ENCODE measurements at regions not wholly inside any gene's neighbourhood (a gene's known extent, or its start where the extent isn't known, plus 50 kb on each side); places are given as distances from the start of the nearest gene placed in this dataset.

DNA sequence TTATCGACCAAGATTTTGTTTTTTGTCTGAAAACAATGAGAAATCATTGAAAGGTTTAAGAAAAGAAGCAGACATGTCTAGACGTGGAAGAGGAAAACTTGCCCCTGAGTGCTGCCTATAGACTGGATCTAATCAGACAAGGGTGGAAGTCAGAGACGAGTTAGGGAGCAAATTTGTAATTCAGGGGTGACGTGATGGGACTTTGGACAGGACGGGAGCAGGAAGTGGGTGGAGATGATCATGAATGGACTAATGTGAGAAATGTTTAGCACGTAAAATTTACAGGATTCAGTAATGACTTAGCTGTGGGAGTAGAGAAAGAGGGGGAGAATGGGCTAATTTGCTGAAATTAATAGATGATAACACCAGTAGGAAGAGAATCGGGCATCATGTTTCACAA lies 117.0 kb upstream of the EPHA4 start:
- H3K36me3 ChIP-seq (ENCODE audit: control insufficient read depth, insufficient read depth, low read length) = no peaks in the 10 kb centered on the region
- H3K9ac ChIP-seq (ENCODE audit: insufficient read depth in 1 of 2, low read depth in 2 of 2, low read length in 2 of 2) = no peak overlapping the region
- no peaks in the 10 kb centered on the region for H3K27me3 ChIP-seq (ENCODE audit: control insufficient read depth in 2 of 2, insufficient read depth in 2 of 2, low read length in 2 of 2)
- no peak for TF ChIP-seq ZNF740 (CRISPR knock-in tag; IDR thresholded peaks at IDR 0.05)
- TF ChIP-seq ZNF740 (tag; IDR thresholded peaks at IDR 0.05) = no peak
- TF ChIP-seq CREB3 (tag; conservative IDR thresholded peaks at IDR 0.05; ENCODE audit: low read depth) = no peak
- TF ChIP-seq CEBPG (CRISPR knock-in tag; IDR thresholded peaks at IDR 0.05) = no peak
- no peak for TF ChIP-seq CEBPG (tag; conservative IDR thresholded peaks at IDR 0.05 in 1 of 2, IDR thresholded peaks at IDR 0.05 in 1 of 2)
- TF ChIP-seq SP2 (IDR thresholded peaks at IDR 0.05; ENCODE audit: extremely low read depth, low read depth, low read length, poor library complexity, severe bottlenecking) = no peak
- no peak for TF ChIP-seq NBN (IDR thresholded peaks at IDR 0.05; ENCODE audit: low read depth)
- TF ChIP-seq EHMT2 (IDR thresholded peaks at IDR 0.05) = no peak
- TF ChIP-seq HDAC1 (IDR thresholded peaks at IDR 0.05) = no peak
- TF ChIP-seq HSF4 (CRISPR knock-in tag; IDR thresholded peaks at IDR 0.05; ENCODE audit: borderline replicate concordance) = no peak
- no peak for TF ChIP-seq FOXA3 (CRISPR knock-in tag; conservative IDR thresholded peaks at IDR 0.05 in 1 of 2, IDR thresholded peaks at IDR 0.05 in 1 of 2)
- no peak for TF ChIP-seq YBX1 (IDR thresholded peaks at IDR 0.05)
- no peak for TF ChIP-seq E2F3 (CRISPR knock-in tag; IDR thresholded peaks at IDR 0.05)
- no peaks in the 10 kb centered on the region for H3K79me2 ChIP-seq (ENCODE audit: control insufficient read depth, insufficient read depth, low read length)
- H2AFZ ChIP-seq (ENCODE audit: low read depth, low read length) = no peak overlapping the region
- H3K4me1 ChIP-seq (replicated peaks in 1 of 2; ENCODE audit: control insufficient read depth in 2 of 2, insufficient read depth in 2 of 2, low read length in 2 of 2) = no peaks in the 10 kb centered on the region
- CTCF ChIA-PET (ENCODE audit: low intra/inter-chr PET ratio) = no interaction called here
- no peak overlapping the region for H3K4me2 ChIP-seq (ENCODE audit: insufficient read depth, low read length)
- WGBS (ENCODE audit: insufficient coverage, low coverage, missing lambda C conversion rate) = 0% methylated on average over 5 of the region's 7 CpGs
- no peak for DNase-seq (ENCODE audit: extremely low read depth in 1 of 4, low spot score in 3 of 4)
- no peaks in the 10 kb centered on the region for H3K9me3 ChIP-seq (replicated peaks; ENCODE audit: control insufficient read depth, insufficient read depth, low read depth, low read length)
- POLR2A ChIA-PET = no interaction called here
- in situ Hi-C loops (cut with MboI) = no loop called here
- no peak for ATAC-seq
- no peak overlapping the region for H3K27ac ChIP-seq (ENCODE audit: extremely low read depth, low read depth, low read length)
- no TSS peak for BruUV-seq (replicated peaks)
- no peaks in the 10 kb centered on the region for H3K9me1 ChIP-seq (ENCODE audit: control insufficient read depth, insufficient read depth, low read length)
- H3K4me3 ChIP-seq = no peak overlapping the region
- intact Hi-C loops (cut with micrococcal nuclease) = no loop called here
- no peak for FAIRE-seq
- H4K20me1 ChIP-seq (replicated peaks; ENCODE audit: control insufficient read depth, insufficient read depth, low read length) = no peaks in the 10 kb centered on the region

Measured in K562 (cell line).